HepG2 (cell line): ENCODE measurements at regions not wholly inside any gene's neighbourhood (a gene's known extent, or its start where the extent isn't known, plus 50 kb on each side); places are given as distances from the start of the nearest gene placed in this dataset.

ENCODE experiments used
- ATAC-seq: fragments of 200-7000 bp; cut with Tn5 transposase; 3 replicates; pipeline ENCODE4 v1.9.1; 2020; ENCODE audit warnings: mild to moderate bottlenecking, moderate library complexity
- BruUV-seq: library from RNA; stranded (reverse); fragments of 400-500 nt; replicated peaks from 2 replicates; lab custom pipeline; 2021; lab: Mats Ljungman, UMichigan
- CTCF ChIA-PET: fragments of 300-600 bp; formaldehyde crosslinking; extraction: SDS; loops from one replicate; lab custom pipeline; 2021; ENCODE audit warnings: low total read pairs, inconsistent platforms, low intra/inter-chr PET ratio; lab: Yijun Ruan, JAX
- POLR2A ChIA-PET: fragments of 350-600 bp; sonication (Branson Sonifier 250); formaldehyde crosslinking; loops from one replicate; lab custom pipeline; 2020; ENCODE audit warnings: antibody characterized with exemption, inconsistent platforms; lab: Yijun Ruan, JAX
- DNase-seq: peaks from one replicate; pipeline ENCODE4 v3.0.0-alpha.2; 2015; ENCODE audit warnings: low spot score
- FAIRE-seq: peaks from 3 replicates; lab custom pipeline; 2011; peaks lifted over from hg19 to GRCh38; lab: Jason Lieb, UNC
- H2AFZ ChIP-seq: one replicate; pipeline ENCODE4 v1.6.1; 2011; ENCODE audit warnings: low read length, inconsistent platforms
- H3K27ac ChIP-seq: fragments of 300-600 bp; 3 replicates; pipeline ENCODE4 v1.8.0; 2011; ENCODE audit warnings: mixed run types, mild to moderate bottlenecking, mixed read lengths, low read length, inconsistent platforms; ENCODE audit not compliant: insufficient read depth; ENCODE audit errors: extremely low read length
- H3K27me3 ChIP-seq, 2 experiments: fragments of 200-600 bp in 1 of 2; 2 replicates in 1 of 2; 3 replicates in 1 of 2; pipeline versions ENCODE4 v1.6.0 to v1.8.0; 2011; ENCODE audit warnings: low read length in 2 of 2, mild to moderate bottlenecking in 2 of 2, moderate library complexity in 2 of 2, inconsistent platforms in 1 of 2; ENCODE audit not compliant: insufficient read depth in 2 of 2, control insufficient read depth in 1 of 2
- H3K36me3 ChIP-seq, 2 experiments: fragments of 200-600 bp in 1 of 2; replicated peaks in 1 of 2; 2 replicates in 1 of 2; 3 replicates in 1 of 2; pipeline versions ENCODE4 v1.5.1 to v1.8.0; 2011; ENCODE audit warnings: low read length in 2 of 2, inconsistent platforms in 1 of 2; ENCODE audit not compliant: insufficient read depth in 2 of 2, control insufficient read depth in 1 of 2
- H3K4me1 ChIP-seq: 2 replicates; pipeline ENCODE4 v1.5.1; 2012; ENCODE audit warnings: low read length, inconsistent platforms; ENCODE audit not compliant: insufficient read depth
- H3K4me2 ChIP-seq: 2 replicates; pipeline ENCODE4 v1.6.0; 2011; ENCODE audit warnings: low read depth, low read length, inconsistent platforms
- H3K4me3 ChIP-seq, 3 experiments: fragments of 200-600 bp in 1 of 3; sonication (generic), shearing (Covaris generic) in 1 of 3; replicated peaks in 1 of 3; 2 replicates each; pipeline ENCODE4 v1.5.1; 2011 to 2016; ENCODE audit warnings: low read length in 3 of 3, inconsistent platforms in 2 of 3, low read depth in 2 of 3, mild to moderate bottlenecking in 2 of 3, control low read depth in 1 of 3, mixed read lengths in 1 of 3; ENCODE audit not compliant: insufficient read depth in 1 of 3
- H3K79me2 ChIP-seq: one replicate; pipeline ENCODE4 v1.6.1; 2011; ENCODE audit warnings: low read length, inconsistent platforms; ENCODE audit not compliant: insufficient read depth
- H3K9ac ChIP-seq: 2 replicates; pipeline ENCODE4 v1.6.0; 2011; ENCODE audit warnings: mild to moderate bottlenecking, low read depth, low read length, inconsistent platforms; ENCODE audit not compliant: insufficient read depth
- H3K9me3 ChIP-seq: 2 replicates; pipeline ENCODE4 v1.5.1; 2012; ENCODE audit warnings: mild to moderate bottlenecking, low read length
- H4K20me1 ChIP-seq: 2 replicates; pipeline ENCODE4 v1.6.0; 2011; ENCODE audit warnings: inconsistent platforms, mild to moderate bottlenecking, low read length, moderate library complexity; ENCODE audit not compliant: insufficient read depth
- AKAP8 ChIP-seq: sonication (generic); formaldehyde crosslinking; IDR thresholded peaks from 2 replicates; pipeline ENCODE4 v1.5.1; 2020; ENCODE audit warnings: mild to moderate bottlenecking, missing genetic modification reagents
- BATF2 ChIP-seq: sonication (generic); formaldehyde crosslinking; IDR thresholded peaks from 2 replicates; pipeline ENCODE4 v1.8.0; 2022; ENCODE audit warnings: mild to moderate bottlenecking, missing genetic modification reagents, moderate library complexity
- BRF2 ChIP-seq: sonication (generic); formaldehyde crosslinking; IDR thresholded peaks from 2 replicates; pipeline ENCODE4 v1.8.1; 2022; ENCODE audit warnings: mild to moderate bottlenecking, missing genetic modification reagents
- CREB1 ChIP-seq, 2 experiments: fragments of 450-650 bp in 1 of 2; IDR thresholded peaks; 2 replicates each; pipeline ENCODE4 v1.6.1; 2016 to 2017; ENCODE audit warnings: control low read depth in 1 of 2, mild to moderate bottlenecking in 1 of 2, missing compliant biosample characterization in 1 of 2, missing genetic modification characterization in 1 of 2
- FOXC1 ChIP-seq: sonication (generic); formaldehyde crosslinking; IDR thresholded peaks from 2 replicates; pipeline ENCODE4 v1.8.0; 2022; ENCODE audit warnings: mild to moderate bottlenecking, missing genetic modification reagents, borderline replicate concordance
- GATAD1 ChIP-seq: IDR thresholded peaks from 2 replicates; pipeline ENCODE4 v1.6.1; 2016; ENCODE audit warnings: missing genetic modification reagents, missing compliant biosample characterization
- GFI1 ChIP-seq: sonication (generic); formaldehyde crosslinking; IDR thresholded peaks from 2 replicates; pipeline ENCODE4 v1.5.0; 2020; ENCODE audit warnings: missing genetic modification reagents, mild to moderate bottlenecking, borderline replicate concordance
- GTF2F1 ChIP-seq: fragments of 150-350 bp; IDR thresholded peaks from 2 replicates; pipeline ENCODE4 v1.6.1; 2014; ENCODE audit warnings: low read length
- MLX ChIP-seq: IDR thresholded peaks from 2 replicates; pipeline ENCODE4 v1.6.1; 2016
- NCOR1 ChIP-seq: fragments of 200-600 bp; sonication (generic); IDR thresholded peaks from 2 replicates; pipeline ENCODE4 v1.7.0; 2017; ENCODE audit warnings: antibody characterized with exemption, low read length, borderline replicate concordance
- REPIN1 ChIP-seq: sonication (generic); formaldehyde crosslinking; IDR thresholded peaks from 2 replicates; pipeline ENCODE4 v1.8.0; 2022; ENCODE audit warnings: missing genetic modification reagents, low read depth, mild to moderate bottlenecking, borderline replicate concordance
- ZFYVE20 ChIP-seq: sonication (generic); formaldehyde crosslinking; IDR thresholded peaks from 2 replicates; pipeline ENCODE4 v1.8.0; 2023; ENCODE audit warnings: low read depth, mild to moderate bottlenecking, moderate library complexity, missing genetic modification reagents, borderline replicate concordance
- ZNF382 ChIP-seq: sonication (generic); formaldehyde crosslinking; IDR thresholded peaks from 2 replicates; pipeline ENCODE4 v1.5.0; 2020; ENCODE audit warnings: missing genetic modification reagents, mild to moderate bottlenecking, borderline replicate concordance
- ZNF567 ChIP-seq: sonication (generic); formaldehyde crosslinking; IDR thresholded peaks from 2 replicates; pipeline ENCODE4 v1.8.1; 2023; ENCODE audit warnings: mild to moderate bottlenecking, missing genetic modification reagents, borderline replicate concordance
- ZNF670 ChIP-seq: sonication (generic); formaldehyde crosslinking; IDR thresholded peaks from 2 replicates; pipeline ENCODE4 v1.8.0; 2022; ENCODE audit warnings: mild to moderate bottlenecking, missing genetic modification reagents, borderline replicate concordance
- WGBS: methylation state at CpG from one replicate; pipeline ENCODE4 v1.1.6; 2017; ENCODE audit warnings: low lambda C conversion rate; 5-methylcytosine and 5-hydroxymethylcytosine counted together
- in situ Hi-C: cut with HindIII; loops from 2 replicates; pipeline ENCODE4 v1.10.0; 2017; ENCODE audit warnings: low pct_unique_long_range_greater_than_20kb; ENCODE audit not compliant: extremely low pct_ligation_motif_present
- intact Hi-C: fragments of 100-400 bp; cut with micrococcal nuclease; formaldehyde crosslinking; loops from one replicate; pipeline ENCODE4 v1.10.0; 2022; ENCODE audit not compliant: unreplicated experiment

GRCh38 chr22:44429941-44430587 is 68.0 kb downstream of the RTL6 start:
- H3K36me3 ChIP-seq: no peaks in the 10 kb centered on the region
- no peak overlapping the region for H2AFZ ChIP-seq
- H3K4me3 ChIP-seq: no peak overlapping the region
- ATAC-seq: no peak
- no TSS peak for BruUV-seq
- in situ Hi-C loops: no loop called here
- POLR2A ChIA-PET: no interaction called here
- H3K27ac ChIP-seq: no peak overlapping the region
- H3K79me2 ChIP-seq: no peaks in the 10 kb centered on the region
- no peaks in the 10 kb centered on the region for H4K20me1 ChIP-seq
- TF ChIP-seq ZNF670 (CRISPR knock-in tag) (no peak), BATF2 (CRISPR knock-in tag) (no peak), REPIN1 (CRISPR knock-in tag) (no peak), AKAP8 (CRISPR knock-in tag) (no peak), FOXC1 (no peak)
- TF ChIP-seq, all 625 proteins: peak for 0
- Histone ChIP-seq H3K4me2 (no peak overlapping the region), H3K27me3 (peaks cover 0 to 54% of the 10 kb centered on the region in 2 experiments), H3K9ac (no peak overlapping the region), H3K4me1 (no peaks in the 10 kb centered on the region), H3K9me3 (no peaks in the 10 kb centered on the region)
- FAIRE-seq (no peak), DNase-seq (no peak)
- intact Hi-C loops: no loop called here
- 11% methylated on average over 11 of the region's 16 CpGs for WGBS
- CTCF ChIA-PET: no interaction called here

- Histone ChIP-seq H2AFZ (no peak overlapping the region), H4K20me1 (no peaks in the 10 kb centered on the region), H3K4me1 (no peaks in the 10 kb centered on the region), H3K4me3 (no peak overlapping the region), H3K36me3 (no peaks in the 10 kb centered on the region), H3K27me3 (peaks cover 0 to 50% of the 10 kb centered on the region in 2 experiments), H3K79me2 (no peaks in the 10 kb centered on the region), H3K4me2 (no peak overlapping the region), H3K9ac (no peak overlapping the region), H3K9me3 (no peaks in the 10 kb centered on the region), H3K27ac (no peak overlapping the region)
- no TSS peak for BruUV-seq
- CTCF ChIA-PET: no interaction called here
- DNase-seq (no peak), FAIRE-seq (no peak), ATAC-seq (no peak)
- POLR2A ChIA-PET: no interaction called here
- 16% methylated on average over 12 of the region's 13 CpGs for WGBS
- in situ Hi-C loops (no loop called here), intact Hi-C loops (no loop called here)
- TF ChIP-seq MLX (CRISPR knock-in tag) (no peak), GATAD1 (CRISPR knock-in tag) (no peak), ZFYVE20 (CRISPR knock-in tag) (no peak), NCOR1 (no peak), CREB1 (IDR thresholded peaks at IDR 0.05) (no peak), CREB1 (CRISPR knock-in tag; IDR thresholded peaks at IDR 0.05) (no peak), ZNF567 (CRISPR knock-in tag) (no peak), GFI1 (CRISPR knock-in tag) (no peak), ZNF382 (CRISPR knock-in tag) (no peak), GTF2F1 (no peak), BRF2 (CRISPR knock-in tag) (no peak)
These were observed 68.8 kb downstream of the RTL6 start for GRCh38 chr22:44428941-44429830.
